HUES48 (cell line): ENCODE measurements at regions not wholly inside any gene's neighbourhood (a gene's known extent, or its start where the extent isn't known, plus 50 kb on each side); places are given as distances from the start of the nearest gene placed in this dataset.

ENCODE experiments used
- H3K27ac ChIP-seq: one replicate; pipeline ENCODE4 v1.7.0; 2013; ENCODE audit warnings: low read depth, low read length, inconsistent platforms
- H3K27me3 ChIP-seq: 2 replicates; pipeline ENCODE4 v1.6.1; 2013; ENCODE audit warnings: mild to moderate bottlenecking, low read length; ENCODE audit not compliant: control insufficient read depth, insufficient read depth
- H3K36me3 ChIP-seq: 2 replicates; pipeline ENCODE4 v1.6.1; 2013; ENCODE audit warnings: low read length; ENCODE audit not compliant: control insufficient read depth, insufficient read depth
- H3K4me1 ChIP-seq: 2 replicates; pipeline ENCODE4 v1.6.1; 2013; ENCODE audit warnings: mild to moderate bottlenecking, low read length; ENCODE audit not compliant: control insufficient read depth, insufficient read depth
- H3K4me3 ChIP-seq: 2 replicates; pipeline ENCODE4 v1.5.1; 2013; ENCODE audit warnings: mild to moderate bottlenecking, low read depth, low read length
- H3K9ac ChIP-seq: 2 replicates; pipeline ENCODE4 v1.6.1; 2013; ENCODE audit warnings: mild to moderate bottlenecking, low read depth, low read length, moderate library complexity
- H3K9me3 ChIP-seq: 2 replicates; pipeline ENCODE4 v1.6.1; 2013; ENCODE audit warnings: low read length; ENCODE audit not compliant: control insufficient read depth, insufficient read depth

DNA sequence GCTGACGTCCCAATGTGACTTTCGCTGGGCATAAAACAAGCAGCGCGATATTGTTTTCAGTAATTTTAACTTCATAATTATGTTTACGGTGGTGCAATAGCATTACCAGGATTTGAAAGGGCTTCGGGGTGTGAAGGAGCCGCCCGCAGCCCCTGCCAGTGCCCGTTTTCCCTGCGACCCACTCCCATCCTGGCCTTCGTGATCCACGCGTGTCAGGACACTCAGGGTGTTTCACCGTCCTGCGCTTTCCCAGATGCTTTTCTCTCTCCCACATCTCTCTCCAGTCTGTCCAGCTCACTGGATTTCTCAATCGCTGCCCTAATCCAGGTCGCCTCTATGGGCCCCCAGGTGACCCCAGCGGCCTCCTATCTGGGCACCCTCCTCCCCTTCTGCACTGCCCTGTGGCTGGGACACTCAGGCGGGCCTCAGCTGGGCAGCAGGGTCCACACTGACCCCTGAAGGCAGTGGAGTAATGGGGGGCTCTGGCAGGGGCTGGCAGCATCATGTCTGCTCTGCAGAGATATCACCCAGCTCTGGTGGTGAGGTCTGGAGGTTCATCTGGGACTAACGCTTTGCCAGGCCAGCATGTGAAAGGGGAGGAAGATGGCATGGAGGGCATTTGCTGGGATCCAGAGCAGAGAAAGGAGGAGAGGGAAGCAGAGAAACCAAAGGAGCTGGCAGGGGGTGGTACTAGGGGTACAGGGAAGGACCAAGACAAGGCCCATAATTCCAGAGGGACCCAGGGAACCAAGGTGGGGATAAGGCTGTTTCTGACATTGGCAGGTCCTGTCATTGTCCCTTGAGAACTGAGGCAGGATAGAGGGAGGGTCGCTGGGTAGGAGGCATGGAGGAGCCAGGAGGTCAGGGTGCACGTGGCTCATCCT is 622.8 kb downstream of the BRD1 start:
- no peaks in the 10 kb centered on the region for H3K9me3 ChIP-seq
- H3K36me3 ChIP-seq = no peaks in the 10 kb centered on the region
- H3K27ac ChIP-seq = no peak overlapping the region
- H3K4me1 ChIP-seq = no peaks in the 10 kb centered on the region
- no peak overlapping the region for H3K4me3 ChIP-seq
- H3K9ac ChIP-seq = no peak overlapping the region
- H3K27me3 ChIP-seq = no peaks in the 10 kb centered on the region

DNA sequence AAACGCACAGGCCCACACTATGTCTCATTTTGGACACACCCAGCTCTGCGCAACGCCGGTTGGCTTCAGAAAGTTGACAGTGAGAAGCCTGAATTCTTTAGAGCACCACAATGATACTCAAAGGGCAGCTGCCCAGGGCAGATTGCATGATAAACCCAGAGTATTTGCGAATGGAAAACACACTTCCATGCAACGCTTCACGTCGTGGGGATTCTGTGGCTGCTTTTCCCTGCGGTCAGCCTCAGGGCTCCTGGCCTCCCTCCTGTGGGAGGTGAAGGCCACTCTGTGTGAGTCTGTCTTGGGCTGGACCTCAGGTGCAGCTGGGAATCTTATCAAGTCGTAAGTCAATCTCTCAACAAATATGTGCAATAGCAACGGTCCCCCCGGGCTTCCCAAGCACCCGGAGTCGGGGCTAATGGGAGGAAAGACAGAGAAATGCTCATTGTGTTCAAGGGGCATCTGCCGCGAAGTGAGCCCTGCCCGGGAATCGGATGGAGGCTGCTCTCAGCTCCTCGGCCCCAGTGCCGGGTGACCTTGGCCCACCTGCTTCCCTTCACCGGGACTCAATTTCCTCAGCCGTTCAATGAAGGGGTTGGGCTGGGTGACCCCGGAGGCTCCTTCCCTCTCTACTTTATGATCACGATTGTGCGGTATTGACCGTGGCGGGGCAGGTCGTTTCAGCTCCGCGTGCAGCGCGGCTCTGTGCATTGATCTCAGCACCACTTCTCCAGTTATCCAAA is 623.6 kb downstream of the BRD1 start:
- no peaks in the 10 kb centered on the region for H3K9me3 ChIP-seq
- no peak overlapping the region for H3K4me3 ChIP-seq
- H3K4me1 ChIP-seq = no peaks in the 10 kb centered on the region
- H3K9ac ChIP-seq = no peak overlapping the region
- no peaks in the 10 kb centered on the region for H3K36me3 ChIP-seq
- no peaks in the 10 kb centered on the region for H3K27me3 ChIP-seq
- no peak overlapping the region for H3K27ac ChIP-seq

DNA sequence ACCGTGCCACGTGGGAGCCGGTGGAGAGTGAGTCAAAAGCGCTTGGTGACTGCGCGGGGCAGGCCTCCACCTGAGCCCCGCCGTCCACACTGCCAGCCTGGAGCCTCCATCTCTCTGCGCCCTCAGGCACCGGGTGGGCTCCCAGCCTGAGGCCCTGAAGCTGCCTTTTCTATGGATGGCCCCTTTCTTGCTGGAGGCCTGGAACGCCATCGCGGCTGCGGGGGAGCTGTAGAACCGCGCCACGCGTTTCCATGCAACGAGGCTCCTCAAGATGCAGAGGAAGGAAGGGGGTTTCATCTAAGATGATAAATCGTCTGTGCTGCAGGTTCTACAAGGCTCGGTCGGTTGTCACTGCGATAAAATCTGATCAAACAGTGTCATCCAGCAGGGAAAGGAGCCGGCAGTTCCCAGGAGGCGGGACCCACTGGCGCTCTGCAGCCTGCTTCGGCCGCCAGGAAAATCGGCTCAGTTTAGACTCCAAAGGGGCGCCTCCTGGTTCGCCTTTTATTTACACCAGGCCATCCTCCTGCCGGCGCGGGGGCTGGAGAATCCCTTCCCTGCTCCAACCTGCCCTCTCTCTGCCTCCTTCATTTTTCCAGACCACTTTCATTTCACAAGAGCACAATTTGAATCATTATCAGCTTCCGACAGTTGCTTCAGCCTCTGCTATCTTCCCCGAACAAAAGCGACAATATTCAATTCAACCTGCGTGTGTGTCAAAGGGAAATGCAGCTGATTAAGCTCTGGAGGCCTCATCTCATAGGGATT is 624.4 kb downstream of the BRD1 start:
- no peaks in the 10 kb centered on the region for H3K9me3 ChIP-seq
- no peak overlapping the region for H3K9ac ChIP-seq
- no peaks in the 10 kb centered on the region for H3K27me3 ChIP-seq
- no peak overlapping the region for H3K27ac ChIP-seq
- H3K4me1 ChIP-seq = no peaks in the 10 kb centered on the region
- no peak overlapping the region for H3K4me3 ChIP-seq
- H3K36me3 ChIP-seq = no peaks in the 10 kb centered on the region

DNA sequence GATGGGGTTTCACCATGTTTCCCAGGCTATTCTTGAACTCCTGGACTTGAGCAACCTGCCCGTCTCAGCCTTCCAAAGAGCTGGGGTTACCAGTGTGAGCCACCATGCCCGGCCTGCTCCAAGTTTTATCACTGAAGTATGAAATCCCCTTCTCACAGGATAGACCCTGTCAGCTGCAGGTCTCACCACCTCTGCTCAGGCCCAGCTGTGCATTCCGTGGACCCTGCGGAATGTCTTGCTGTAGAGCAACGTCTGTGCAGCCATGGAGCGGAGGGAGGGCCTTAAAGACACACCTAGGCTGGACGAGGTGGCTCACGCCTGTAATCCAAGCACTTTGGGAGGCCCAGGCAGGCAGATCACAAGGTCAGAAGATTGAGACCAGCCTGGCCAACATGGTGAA is 625.4 kb downstream of the BRD1 start:
- Histone ChIP-seq H3K27ac (no peak overlapping the region), H3K4me3 (no peak overlapping the region), H3K9me3 (no peaks in the 10 kb centered on the region)

DNA sequence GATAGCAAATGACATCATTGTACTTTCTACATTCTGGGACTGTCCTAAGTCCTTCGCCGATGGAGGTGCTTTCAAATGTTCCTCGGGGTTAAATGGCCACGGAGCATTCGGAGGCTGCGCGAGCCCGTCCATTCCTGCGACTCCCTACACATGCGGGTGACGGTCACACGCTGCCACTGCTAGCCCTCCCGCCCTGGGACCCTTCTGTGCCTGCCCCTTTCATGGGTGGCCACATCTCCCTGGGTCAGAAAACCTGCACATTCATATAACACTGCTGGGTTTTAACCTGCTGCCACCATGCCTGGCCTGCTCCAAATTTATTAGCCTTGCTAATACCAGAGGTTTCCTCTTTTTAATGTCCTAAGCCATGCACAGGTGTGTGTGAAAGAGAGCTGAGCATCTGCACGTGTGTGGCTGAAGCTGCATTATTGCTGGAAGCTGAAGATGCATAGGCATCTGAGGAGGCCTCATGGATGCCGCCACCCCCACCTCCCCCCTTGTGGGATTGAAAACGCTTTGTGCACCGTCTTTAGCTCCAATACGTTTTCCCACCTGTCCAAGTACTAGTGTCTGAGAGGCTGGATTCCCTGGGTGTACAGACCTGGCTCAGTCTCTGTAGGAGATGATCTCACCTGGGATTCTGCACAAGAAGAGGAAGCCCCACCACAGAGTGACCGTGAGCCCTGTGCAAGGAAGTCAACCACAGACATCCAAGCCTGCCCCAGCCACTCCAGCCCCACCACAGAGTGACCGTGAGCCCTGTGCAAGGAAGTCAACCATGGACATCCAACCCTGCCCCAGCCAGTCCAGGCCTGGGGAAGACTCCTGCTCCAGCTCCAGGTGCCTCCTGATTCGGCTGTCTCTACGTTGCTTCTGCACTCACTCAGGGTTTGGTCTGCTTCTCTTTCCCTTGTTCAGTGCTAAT is 626.4 kb downstream of the BRD1 start:
- Histone ChIP-seq H3K9me3 (no peaks in the 10 kb centered on the region), H3K9ac (no peak overlapping the region), H3K27me3 (no peaks in the 10 kb centered on the region), H3K4me1 (peaks cover 6% of the 10 kb centered on the region), H3K4me3 (no peak overlapping the region), H3K36me3 (no peaks in the 10 kb centered on the region), H3K27ac (no peak overlapping the region)

More for the DNA sequence above, 625.4 kb downstream of the BRD1 start:
- Histone ChIP-seq H3K4me1 (peaks cover 6% of the 10 kb centered on the region), H3K9ac (no peak overlapping the region), H3K36me3 (no peaks in the 10 kb centered on the region), H3K27me3 (no peaks in the 10 kb centered on the region)

DNA sequence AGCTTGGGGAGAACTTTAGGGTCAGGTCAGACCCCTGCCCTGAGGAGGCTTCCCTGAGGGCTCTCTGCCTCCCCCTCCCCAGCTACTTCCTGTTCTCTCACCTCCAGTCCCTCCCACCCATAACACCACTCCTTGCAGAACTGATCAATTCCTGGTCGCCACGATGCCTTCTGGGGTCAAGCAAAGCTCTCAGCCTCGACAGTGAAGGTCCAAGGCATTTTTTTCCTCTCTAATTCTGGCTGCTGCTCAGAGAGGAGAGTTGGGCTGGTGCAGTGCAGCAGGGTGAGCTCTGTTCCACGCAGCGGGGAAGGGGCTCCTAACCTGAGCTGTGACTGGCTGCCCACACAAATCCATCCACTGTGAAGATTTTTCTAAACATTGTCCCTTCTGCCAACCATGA is 628.4 kb downstream of the BRD1 start:
- Histone ChIP-seq H3K36me3 (no peaks in the 10 kb centered on the region), H3K9me3 (no peaks in the 10 kb centered on the region), H3K27ac (no peak overlapping the region), H3K4me1 (peaks cover 6% of the 10 kb centered on the region), H3K9ac (no peak overlapping the region), H3K4me3 (no peak overlapping the region), H3K27me3 (no peaks in the 10 kb centered on the region)

DNA sequence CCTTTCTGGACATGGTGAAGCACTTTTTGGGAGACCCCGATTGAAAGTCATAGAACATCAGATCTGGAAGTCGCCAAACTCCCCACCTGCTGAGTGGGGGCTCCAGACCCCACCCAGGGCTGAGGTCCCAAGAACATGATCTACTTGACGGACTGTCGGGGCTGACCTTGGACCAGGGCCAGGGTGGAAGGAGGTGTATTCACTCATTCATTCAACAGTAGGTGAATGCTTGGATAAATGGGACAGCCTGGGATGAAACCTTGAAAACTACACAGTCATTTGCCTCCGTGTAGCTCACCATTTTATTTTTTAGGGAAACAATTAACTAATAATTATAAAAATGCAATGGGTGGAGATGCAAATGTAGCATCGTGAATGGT is 629.0 kb downstream of the BRD1 start:
- no peak overlapping the region for H3K27ac ChIP-seq
- no peaks in the 10 kb centered on the region for H3K9me3 ChIP-seq
- peaks cover 6% of the 10 kb centered on the region for H3K4me1 ChIP-seq
- H3K36me3 ChIP-seq = no peaks in the 10 kb centered on the region
- no peaks in the 10 kb centered on the region for H3K27me3 ChIP-seq
- H3K9ac ChIP-seq = no peak overlapping the region
- H3K4me3 ChIP-seq = no peak overlapping the region

DNA sequence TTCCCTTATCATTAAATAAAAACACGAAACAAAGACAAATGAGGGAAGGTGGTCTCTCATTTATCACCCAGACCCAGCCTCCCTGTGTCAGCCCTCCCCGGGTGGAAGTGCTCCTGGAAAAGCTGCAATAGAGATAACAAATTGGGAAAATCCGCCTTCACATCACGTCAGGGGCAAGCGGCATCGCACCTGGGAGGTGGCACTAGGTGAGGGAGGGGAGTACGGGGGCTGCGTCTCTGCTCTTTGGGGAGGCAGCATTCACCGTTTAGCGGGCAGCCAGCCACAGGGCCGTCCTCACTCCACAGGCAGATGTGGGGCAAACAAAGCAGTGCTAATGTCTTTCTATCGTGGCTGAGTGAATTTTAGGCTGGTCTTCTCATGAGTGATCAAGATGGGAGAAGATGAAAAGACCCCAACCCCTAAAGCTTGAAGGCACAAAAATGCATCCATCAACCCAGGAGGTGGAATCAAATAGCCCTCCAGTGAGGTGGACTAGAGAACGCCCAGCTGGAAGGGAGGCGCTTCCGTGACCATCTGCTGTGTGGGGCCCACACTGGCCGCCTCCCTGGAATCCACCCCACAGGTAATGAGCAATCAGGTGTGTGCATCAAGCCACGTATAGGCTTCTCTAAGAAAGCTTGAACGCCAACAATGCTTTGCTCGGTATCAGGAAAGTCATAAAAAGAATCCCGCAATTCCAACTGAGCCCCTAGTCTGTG is 629.5 kb downstream of the BRD1 start:
- Histone ChIP-seq H3K9me3 (no peaks in the 10 kb centered on the region), H3K4me1 (peaks cover 6% of the 10 kb centered on the region), H3K27ac (no peak overlapping the region), H3K9ac (no peak overlapping the region), H3K36me3 (no peaks in the 10 kb centered on the region), H3K4me3 (no peak overlapping the region), H3K27me3 (no peaks in the 10 kb centered on the region)

DNA sequence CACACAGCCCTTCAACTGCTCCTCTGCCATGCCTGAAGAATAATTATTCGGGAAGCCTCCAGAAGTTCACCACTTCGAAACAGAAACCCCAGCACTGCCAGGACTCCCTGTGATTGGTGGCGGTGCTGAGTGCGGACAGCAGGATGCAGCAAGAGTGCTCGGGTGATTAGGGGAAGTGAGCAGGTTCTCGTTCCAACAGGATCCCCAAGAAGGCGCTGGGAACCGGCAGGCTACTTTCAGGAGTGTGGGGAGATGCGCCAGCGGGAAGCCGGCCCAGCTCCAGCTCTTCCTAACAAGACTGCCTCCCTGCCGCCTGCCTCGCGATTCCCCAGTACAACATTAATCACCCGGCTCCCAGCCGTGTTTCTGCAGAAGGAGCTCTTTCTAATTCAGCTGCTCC is 630.2 kb downstream of the BRD1 start:
- no peak overlapping the region for H3K27ac ChIP-seq
- no peaks in the 10 kb centered on the region for H3K36me3 ChIP-seq
- H3K4me3 ChIP-seq = no peak overlapping the region
- no peaks in the 10 kb centered on the region for H3K9me3 ChIP-seq
- H3K9ac ChIP-seq = no peak overlapping the region
- no peaks in the 10 kb centered on the region for H3K27me3 ChIP-seq
- H3K4me1 ChIP-seq = peaks cover 6% of the 10 kb centered on the region

DNA sequence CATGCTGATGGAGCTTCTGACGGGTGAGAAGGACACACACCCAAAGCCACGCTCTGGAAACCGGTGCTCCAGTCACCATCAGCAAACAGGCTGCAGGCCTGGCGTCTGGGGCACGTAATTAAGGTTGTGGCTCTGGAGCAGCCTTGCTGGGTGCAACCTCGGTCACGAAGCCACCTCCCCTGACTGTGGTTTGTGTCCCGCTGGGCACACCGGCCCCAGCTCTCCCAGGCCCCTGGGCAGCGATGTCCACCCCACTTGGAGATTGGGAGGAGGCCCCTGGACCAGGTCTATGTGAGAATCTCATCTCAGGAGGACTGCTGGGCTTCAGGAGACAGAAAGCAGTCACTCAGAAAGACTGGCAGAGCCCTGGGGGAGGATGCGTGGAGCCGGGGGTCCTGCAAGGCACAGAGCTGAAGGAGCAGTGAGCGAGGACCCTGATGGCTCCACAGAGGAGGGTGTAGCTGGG is 631.6 kb downstream of the BRD1 start:
- H3K36me3 ChIP-seq = no peaks in the 10 kb centered on the region
- H3K27ac ChIP-seq = no peak overlapping the region
- no peaks in the 10 kb centered on the region for H3K9me3 ChIP-seq
- no peak overlapping the region for H3K9ac ChIP-seq
- peaks cover 6% of the 10 kb centered on the region for H3K4me1 ChIP-seq
- H3K4me3 ChIP-seq = no peak overlapping the region
- H3K27me3 ChIP-seq = no peaks in the 10 kb centered on the region
